WTC11 (cell line): ENCODE measurements at regions not wholly inside any gene's neighbourhood (a gene's known extent, or its start where the extent isn't known, plus 50 kb on each side); places are given as distances from the start of the nearest gene placed in this dataset.

Source experiments
- ATAC-seq: fragments of 200-7000 bp; cut with Tn5 transposase; 2 replicates; pipeline ENCODE4 v1.10.0; 2021; ENCODE audit warnings: mild to moderate bottlenecking, moderate library complexity
- CTCF ChIA-PET: fragments of 300-600 bp; sonication (Branson Sonifier 250); formaldehyde crosslinking; loops from one replicate; lab custom pipeline; 2021; ENCODE audit warnings: antibody characterized with exemption; lab: Charles Lee
- POLR2A ChIA-PET: fragments of 350-600 bp; sonication (Branson Sonifier 250); formaldehyde crosslinking; loops from one replicate; lab custom pipeline; 2021; ENCODE audit warnings: antibody characterized with exemption; lab: Charles Lee
- DNase-seq: peaks from one replicate; pipeline ENCODE4 v3.0.0; 2021; ENCODE audit warnings: low spot score
- H3K27ac Mint-ChIP-seq: 2 replicates; pipeline ENCODE4 v1.8.0; 2021; ENCODE audit warnings: mixed read lengths
- H3K27me3 Mint-ChIP-seq: 2 replicates; pipeline ENCODE4 v1.8.0; 2021; ENCODE audit warnings: low read depth, mild to moderate bottlenecking, moderate library complexity, mixed read lengths
- H3K36me3 Mint-ChIP-seq: 2 replicates; pipeline ENCODE4 v1.8.0; 2021; ENCODE audit warnings: mixed read lengths
- H3K4me1 Mint-ChIP-seq: 2 replicates; pipeline ENCODE4 v1.8.0; 2022; ENCODE audit warnings: mixed read lengths
- H3K4me3 Mint-ChIP-seq: 2 replicates; pipeline ENCODE4 v1.8.0; 2021; ENCODE audit warnings: mild to moderate bottlenecking, moderate library complexity, mixed read lengths
- H3K9me3 Mint-ChIP-seq: 2 replicates; pipeline ENCODE4 v1.8.0; 2021; ENCODE audit warnings: mixed read lengths
- ARID4B ChIP-seq: sonication (generic); formaldehyde crosslinking; IDR thresholded peaks from 2 replicates; pipeline ENCODE4 v1.8.0; 2023; ENCODE audit warnings: missing genetic modification reagents, mild to moderate bottlenecking, borderline replicate concordance
- CBFB ChIP-seq: sonication (generic); formaldehyde crosslinking; IDR thresholded peaks from 2 replicates; pipeline ENCODE4 v1.8.1; 2022; ENCODE audit warnings: mild to moderate bottlenecking, low read depth, missing genetic modification reagents
- E2F4 ChIP-seq: sonication (generic); formaldehyde crosslinking; IDR thresholded peaks from 2 replicates; pipeline ENCODE4 v1.8.1; 2022; ENCODE audit warnings: low read depth, mild to moderate bottlenecking, moderate library complexity, missing genetic modification reagents, borderline replicate concordance
- GRHL2 ChIP-seq: fragments of 250-450 bp; sonication (Bioruptor Pico); IDR thresholded peaks from 2 replicates; pipeline ENCODE4 v1.8.0; 2022; ENCODE audit warnings: mild to moderate bottlenecking, moderate library complexity; ENCODE audit not compliant: insufficient replicate concordance, severe bottlenecking
- JUN ChIP-seq: sonication (generic); formaldehyde crosslinking; IDR thresholded peaks from 2 replicates; pipeline ENCODE4 v1.8.0; 2023; ENCODE audit warnings: mild to moderate bottlenecking, missing genetic modification reagents
- OVOL2 ChIP-seq: fragments of 250-450 bp; sonication (Bioruptor Pico); IDR thresholded peaks from 2 replicates; pipeline ENCODE4 v1.9.0; 2021; ENCODE audit warnings: mild to moderate bottlenecking, borderline replicate concordance
- SMAD3 ChIP-seq: sonication (generic); formaldehyde crosslinking; IDR thresholded peaks from 2 replicates; pipeline ENCODE4 v1.8.0; 2022; ENCODE audit warnings: missing genetic modification reagents, mild to moderate bottlenecking, borderline replicate concordance
- SOX15 ChIP-seq: fragments of 250-450 bp; sonication (Bioruptor Pico); IDR thresholded peaks from 2 replicates; pipeline ENCODE4 v1.9.0; 2021; ENCODE audit warnings: mild to moderate bottlenecking
- ZNF281 ChIP-seq: sonication (generic); formaldehyde crosslinking; IDR thresholded peaks from 2 replicates; pipeline ENCODE4 v1.8.0; 2023; ENCODE audit warnings: mild to moderate bottlenecking, missing genetic modification reagents
- ZNF396 ChIP-seq: fragments of 250-450 bp; sonication (Bioruptor Pico); IDR thresholded peaks from 2 replicates; pipeline ENCODE4 v1.8.0; 2021; ENCODE audit warnings: mild to moderate bottlenecking, moderate library complexity, borderline replicate concordance
- ZNF532 ChIP-seq: fragments of 250-450 bp; sonication (Bioruptor Pico); IDR thresholded peaks from 2 replicates; pipeline ENCODE4 v1.9.0; 2021; ENCODE audit warnings: mild to moderate bottlenecking, borderline replicate concordance

GRCh38 chr7:25478925-25479324 is 250.6 kb upstream of the NPVF start (continued):
- TF ChIP-seq ARID4B, result no peak
- no peak for TF ChIP-seq JUN (CRISPR knock-in tag)
- no peak for TF ChIP-seq ZNF396 (CRISPR knock-in tag)
- TF ChIP-seq, all 79 proteins: peak for 0

GRCh38 chr7:25481891-25482290 is 253.6 kb upstream of the NPVF start:
- no peak overlapping the region for H3K27ac Mint-ChIP-seq
- H3K4me3 Mint-ChIP-seq, result no peak overlapping the region
- no peaks in the 10 kb centered on the region for H3K9me3 Mint-ChIP-seq
- no peaks in the 10 kb centered on the region for H3K36me3 Mint-ChIP-seq
- H3K27me3 Mint-ChIP-seq, result no peaks in the 10 kb centered on the region
- no peak for DNase-seq
- no peak for TF ChIP-seq ZNF281 (CRISPR knock-in tag)
- TF ChIP-seq GRHL2 (CRISPR knock-in tag), result no peak
- TF ChIP-seq SMAD3 (CRISPR knock-in tag), result no peak
- TF ChIP-seq E2F4 (CRISPR knock-in tag), result no peak
- TF ChIP-seq SOX15, result no peak
- no peak for TF ChIP-seq ZNF396 (CRISPR knock-in tag)
- no peak for TF ChIP-seq OVOL2 (CRISPR knock-in tag)
- no peak for TF ChIP-seq CBFB
- TF ChIP-seq ZNF532 (CRISPR knock-in tag), result no peak
- peaks cover 7% of the 10 kb centered on the region for H3K4me1 Mint-ChIP-seq
- ChIA-PET CTCF (interaction anchor here (1.2 to 1.7 kb wide), 2 partner anchors 83 to 302 kb away, joined by 4 to 5 read pairs; a partner anchor contains a TSS), POLR2A (no interaction called here)
- ATAC-seq, result no peak
